ENCODE measurements at regions not wholly inside any gene's neighbourhood (a gene's known extent, or its start where the extent isn't known, plus 50 kb on each side); places are given as distances from the start of the nearest gene placed in this dataset.

- TF ChIP-seq EZH2 (IDR thresholded peaks at IDR 0.05; ENCODE audit: insufficient read depth, poor library complexity, severe bottlenecking) (no peak), EZH2phosphoT487 (IDR thresholded peaks at IDR 0.05; ENCODE audit: insufficient read depth, low read depth) (no peak)
Measured at GRCh38 chr1:189936861-189937260, 540.8 kb downstream of the BRINP3 start.
